OCI-LY7 (cell line): ENCODE measurements at regions not wholly inside any gene's neighbourhood (a gene's known extent, or its start where the extent isn't known, plus 50 kb on each side); places are given as distances from the start of the nearest gene placed in this dataset.

Experiments used
- BruUV-seq: library from RNA; stranded (reverse); fragments of 400-500 nt; replicated peaks from 2 replicates; lab custom pipeline; 2021; lab: Mats Ljungman, UMichigan
- CTCF ChIA-PET: fragments of 300-600 bp; sonication (Branson Sonifier 250); formaldehyde crosslinking; loops from one replicate; lab custom pipeline; 2022; ENCODE audit warnings: antibody characterized with exemption; ENCODE audit not compliant: unreplicated experiment; lab: Charles Lee
- POLR2A ChIA-PET: fragments of 300-600 bp; sonication (Branson Sonifier 250); formaldehyde crosslinking; loops from one replicate; lab custom pipeline; 2022; ENCODE audit warnings: antibody characterized with exemption; lab: Charles Lee
- DNase-seq: peaks from one replicate; pipeline ENCODE4 v3.0.0-alpha.2; 2015; ENCODE audit warnings: low spot score
- H2AFZ ChIP-seq: fragments of 200-600 bp; sonication (generic), shearing (Covaris generic); 2 replicates; pipeline ENCODE4 v1.6.1; 2014; ENCODE audit warnings: mild to moderate bottlenecking, antibody characterized with exemption, low read length, moderate library complexity
- H3K27ac ChIP-seq: fragments of 200-600 bp; sonication (generic); 2 replicates; pipeline ENCODE4 v1.5.1; 2014; ENCODE audit warnings: mixed run types, low read depth, mild to moderate bottlenecking, moderate library complexity, low read length, inconsistent platforms; ENCODE audit not compliant: poor library complexity, severe bottlenecking
- H3K36me3 ChIP-seq: fragments of 200-600 bp; sonication (generic); 2 replicates; pipeline ENCODE4 v1.6.1; 2014; ENCODE audit warnings: mild to moderate bottlenecking, antibody characterized with exemption, low read length, moderate library complexity, mixed read lengths; ENCODE audit not compliant: insufficient read depth
- H3K4me1 ChIP-seq: fragments of 200-600 bp; sonication (generic); 2 replicates; pipeline ENCODE4 v1.5.1; 2014; ENCODE audit warnings: mild to moderate bottlenecking, low read length; ENCODE audit not compliant: insufficient read depth, poor library complexity, severe bottlenecking
- H3K4me2 ChIP-seq: fragments of 200-600 bp; sonication (generic); 2 replicates; pipeline ENCODE4 v1.6.1; 2014; ENCODE audit warnings: mild to moderate bottlenecking, low read length
- H3K4me3 ChIP-seq: fragments of 200-600 bp; sonication (generic); 2 replicates; pipeline ENCODE4 v1.5.1; 2014; ENCODE audit warnings: mild to moderate bottlenecking, low read depth, low read length; ENCODE audit not compliant: poor library complexity, severe bottlenecking
- H3K79me2 ChIP-seq: fragments of 200-600 bp; sonication (generic); 2 replicates; pipeline ENCODE4 v1.6.1; 2016; ENCODE audit warnings: low read depth, mild to moderate bottlenecking, low read length, moderate library complexity, mixed read lengths; ENCODE audit not compliant: insufficient read depth
- H3K9me2 ChIP-seq: fragments of 200-600 bp; sonication (generic); 2 replicates; pipeline ENCODE4 v1.6.1; 2016; ENCODE audit warnings: mild to moderate bottlenecking, low read length, mixed read lengths; ENCODE audit not compliant: insufficient read depth
- H3K9me3 ChIP-seq: fragments of 200-600 bp; sonication (generic); 2 replicates; pipeline ENCODE4 v1.6.1; 2014; ENCODE audit warnings: mild to moderate bottlenecking, mixed run types, low read length, mixed read lengths
- H4K20me1 ChIP-seq: fragments of 200-600 bp; sonication (generic); 2 replicates; pipeline ENCODE4 v1.6.1; 2014; ENCODE audit warnings: mild to moderate bottlenecking, antibody characterized with exemption, low read length, moderate library complexity, mixed read lengths; ENCODE audit not compliant: insufficient read depth
- EZH2phosphoT487 ChIP-seq: fragments of 200-600 bp; sonication (generic); IDR thresholded peaks from 2 replicates; pipeline ENCODE4 v1.6.1; 2018; ENCODE audit warnings: low read depth, borderline replicate concordance, mild to moderate bottlenecking, mixed run types, antibody characterized with exemption, low read length, moderate library complexity, mixed read lengths
- intact Hi-C: fragments of 100-400 bp; cut with micrococcal nuclease; formaldehyde crosslinking; loops from one replicate; pipeline ENCODE4 v1.10.0; 2022; ENCODE audit not compliant: unreplicated experiment
- TF ChIP-seq, protein P1 (sequence below): fragments of 200-600 bp; sonication (generic); conservative IDR thresholded peaks from 2 replicates; pipeline ENCODE4 v1.5.1; 2014; ENCODE audit warnings: mild to moderate bottlenecking, antibody characterized with exemption, low read length, moderate library complexity, mixed read lengths

DNA sequence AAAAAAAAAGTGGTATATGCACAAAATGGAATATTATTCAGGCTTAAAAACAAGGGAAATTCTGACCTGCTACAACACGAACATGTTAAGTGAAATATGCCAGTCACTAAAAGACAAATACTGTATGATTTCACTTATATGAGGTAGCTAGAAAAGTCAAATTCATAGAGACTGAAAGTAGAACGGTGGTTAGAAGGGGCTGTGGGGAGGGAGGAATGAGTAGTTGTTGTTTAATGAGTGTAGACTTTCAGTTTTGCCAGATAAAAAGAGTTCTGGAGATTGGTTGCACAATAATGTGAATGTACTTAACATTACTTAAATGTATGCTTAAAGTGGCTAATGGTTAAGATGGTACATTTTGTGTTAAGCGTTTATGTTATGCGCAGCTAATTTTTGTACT lies 79.5 kb upstream of the IL12B start:
- no peak overlapping the region for H3K4me2 ChIP-seq
- peaks cover 19% of the 10 kb centered on the region for H3K4me1 ChIP-seq
- no peaks in the 10 kb centered on the region for H3K79me2 ChIP-seq
- DNase-seq: no peak
- POLR2A ChIA-PET: interaction anchor here (0.7 to 1.1 kb wide), 3 partner anchors 8 to 1940 kb away, joined by 3 to 6 read pairs (median 4); no protein-coding TSS in a partner anchor
- no peaks in the 10 kb centered on the region for H4K20me1 ChIP-seq
- H3K4me3 ChIP-seq: no peak overlapping the region
- H3K36me3 ChIP-seq: no peaks in the 10 kb centered on the region
- H3K9me2 ChIP-seq: no peaks in the 10 kb centered on the region
- no peak overlapping the region for H2AFZ ChIP-seq
- intact Hi-C loops: no loop called here
- H3K9me3 ChIP-seq: no peaks in the 10 kb centered on the region
- no TSS peak for BruUV-seq
- no peak for TF ChIP-seq EZH2phosphoT487
- TF ChIP-seq, protein P1, sequence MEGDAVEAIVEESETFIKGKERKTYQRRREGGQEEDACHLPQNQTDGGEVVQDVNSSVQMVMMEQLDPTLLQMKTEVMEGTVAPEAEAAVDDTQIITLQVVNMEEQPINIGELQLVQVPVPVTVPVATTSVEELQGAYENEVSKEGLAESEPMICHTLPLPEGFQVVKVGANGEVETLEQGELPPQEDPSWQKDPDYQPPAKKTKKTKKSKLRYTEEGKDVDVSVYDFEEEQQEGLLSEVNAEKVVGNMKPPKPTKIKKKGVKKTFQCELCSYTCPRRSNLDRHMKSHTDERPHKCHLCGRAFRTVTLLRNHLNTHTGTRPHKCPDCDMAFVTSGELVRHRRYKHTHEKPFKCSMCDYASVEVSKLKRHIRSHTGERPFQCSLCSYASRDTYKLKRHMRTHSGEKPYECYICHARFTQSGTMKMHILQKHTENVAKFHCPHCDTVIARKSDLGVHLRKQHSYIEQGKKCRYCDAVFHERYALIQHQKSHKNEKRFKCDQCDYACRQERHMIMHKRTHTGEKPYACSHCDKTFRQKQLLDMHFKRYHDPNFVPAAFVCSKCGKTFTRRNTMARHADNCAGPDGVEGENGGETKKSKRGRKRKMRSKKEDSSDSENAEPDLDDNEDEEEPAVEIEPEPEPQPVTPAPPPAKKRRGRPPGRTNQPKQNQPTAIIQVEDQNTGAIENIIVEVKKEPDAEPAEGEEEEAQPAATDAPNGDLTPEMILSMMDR: no peak
- no peak overlapping the region for H3K27ac ChIP-seq
- CTCF ChIA-PET: no interaction called here

DNA sequence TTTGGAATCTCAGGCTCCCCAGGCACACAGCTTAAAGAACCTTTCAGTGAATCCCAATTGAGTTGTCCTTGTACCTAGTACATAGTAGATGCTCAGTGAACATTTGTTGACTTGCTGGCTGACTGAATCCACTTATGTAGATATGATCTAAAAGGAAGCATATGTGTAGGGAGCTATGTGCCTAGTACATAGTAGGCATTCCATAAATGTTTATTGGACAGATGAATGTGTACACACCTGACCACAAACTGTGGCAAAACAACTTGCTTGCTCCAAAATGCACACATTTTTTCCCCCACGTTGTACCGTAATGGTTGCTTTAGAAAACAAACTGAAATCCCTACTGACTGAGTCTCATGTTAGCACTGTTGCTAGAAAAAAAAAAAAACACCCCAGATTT lies 80.2 kb upstream of the IL12B start:
- H3K79me2 ChIP-seq: no peaks in the 10 kb centered on the region
- H3K27ac ChIP-seq: no peak overlapping the region
- H2AFZ ChIP-seq: no peak overlapping the region
- ChIA-PET POLR2A (interaction anchor here (0.6 to 1.1 kb wide), 3 partner anchors 9 to 1848 kb away, joined by 3 read pairs; no protein-coding TSS in a partner anchor), CTCF (interaction anchor here (0.6 kb wide), 1 partner anchor 14 kb away, joined by 3 read pairs; no protein-coding TSS in a partner anchor)
- H3K4me1 ChIP-seq: peaks cover 16% of the 10 kb centered on the region
- no peaks in the 10 kb centered on the region for H3K9me3 ChIP-seq
- BruUV-seq: no TSS peak
- no peak overlapping the region for H3K4me2 ChIP-seq
- no peaks in the 10 kb centered on the region for H4K20me1 ChIP-seq
- H3K36me3 ChIP-seq: no peaks in the 10 kb centered on the region
- TF ChIP-seq, protein P1: no peak
- TF ChIP-seq EZH2phosphoT487: no peak
- no peaks in the 10 kb centered on the region for H3K9me2 ChIP-seq
- H3K4me3 ChIP-seq: no peak overlapping the region
- no peak for DNase-seq
- intact Hi-C loops: no loop called here

DNA sequence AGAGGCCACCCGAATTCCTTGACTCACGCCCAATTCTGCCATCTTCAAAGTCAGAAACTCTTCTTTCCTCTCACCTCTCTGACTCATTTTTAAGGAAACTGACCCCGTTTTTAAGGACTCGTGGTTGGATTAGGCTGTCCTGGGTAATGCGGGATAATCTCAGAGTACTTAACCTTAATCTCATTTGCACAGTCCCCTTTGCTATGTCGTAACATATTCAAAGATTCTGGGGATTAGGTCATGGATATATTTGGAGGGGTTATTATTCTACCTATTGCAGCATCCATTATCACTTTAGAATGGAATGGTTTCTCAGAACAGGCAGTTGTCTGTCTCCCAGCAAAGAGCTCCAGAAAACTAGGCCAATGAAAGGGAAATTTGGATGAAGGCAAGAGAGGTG lies 80.8 kb upstream of the IL12B start:
- H3K4me1 ChIP-seq: peaks cover 9% of the 10 kb centered on the region
- H3K4me3 ChIP-seq: no peak overlapping the region
- no peaks in the 10 kb centered on the region for H3K9me3 ChIP-seq
- no peaks in the 10 kb centered on the region for H3K36me3 ChIP-seq
- H3K9me2 ChIP-seq: no peaks in the 10 kb centered on the region
- no peak for DNase-seq
- no peak overlapping the region for H3K27ac ChIP-seq
- intact Hi-C loops: no loop called here
- H3K4me2 ChIP-seq: no peak overlapping the region
- ChIA-PET CTCF (no interaction called here), POLR2A (interaction anchor here (0.6 to 1.7 kb wide), 4 partner anchors 9 to 1848 kb away, joined by 3 to 4 read pairs (median 4); no protein-coding TSS in a partner anchor)
- H4K20me1 ChIP-seq: no peaks in the 10 kb centered on the region
- BruUV-seq: no TSS peak
- no peaks in the 10 kb centered on the region for H3K79me2 ChIP-seq
- TF ChIP-seq, protein P1: no peak
- no peak for TF ChIP-seq EZH2phosphoT487
- H2AFZ ChIP-seq: no peak overlapping the region
